ENCODE measurements at regions not wholly inside any gene's neighbourhood (a gene's known extent, or its start where the extent isn't known, plus 50 kb on each side); places are given as distances from the start of the nearest gene placed in this dataset.

DNA sequence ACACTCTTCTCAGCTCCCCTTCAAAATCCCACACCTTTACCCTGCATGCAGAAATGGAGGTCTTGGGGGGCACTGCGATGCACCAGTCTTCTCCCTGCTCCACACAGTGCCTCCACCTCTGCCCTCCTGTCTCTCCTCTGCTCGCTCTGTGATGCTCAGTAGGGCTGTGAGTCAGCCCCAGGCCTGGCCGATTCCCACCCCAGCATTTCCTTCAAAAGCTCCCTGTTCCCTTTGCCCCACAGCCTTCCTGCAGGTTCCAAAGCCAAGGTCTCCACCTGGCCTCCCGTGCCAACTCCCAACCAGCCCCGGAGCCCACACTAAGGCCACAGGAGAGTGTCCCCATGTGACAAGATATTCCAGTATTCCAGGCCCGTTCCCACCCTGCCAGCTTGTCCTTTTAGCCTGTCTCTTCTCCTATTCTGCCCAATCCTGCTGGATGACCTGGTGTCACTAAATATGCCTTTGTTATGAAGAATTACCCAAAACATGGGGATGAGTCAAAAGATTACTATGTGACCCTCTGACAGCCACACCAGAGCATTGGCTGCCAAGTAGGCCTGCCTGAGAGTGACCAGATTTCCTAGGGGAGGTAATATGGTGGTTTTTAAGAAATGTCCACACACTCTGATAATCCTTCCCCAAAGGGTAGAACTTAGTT lies 118.9 kb upstream of the NXT1 start:
- no peak for ATAC-seq
- no peak for DNase-seq

DNA sequence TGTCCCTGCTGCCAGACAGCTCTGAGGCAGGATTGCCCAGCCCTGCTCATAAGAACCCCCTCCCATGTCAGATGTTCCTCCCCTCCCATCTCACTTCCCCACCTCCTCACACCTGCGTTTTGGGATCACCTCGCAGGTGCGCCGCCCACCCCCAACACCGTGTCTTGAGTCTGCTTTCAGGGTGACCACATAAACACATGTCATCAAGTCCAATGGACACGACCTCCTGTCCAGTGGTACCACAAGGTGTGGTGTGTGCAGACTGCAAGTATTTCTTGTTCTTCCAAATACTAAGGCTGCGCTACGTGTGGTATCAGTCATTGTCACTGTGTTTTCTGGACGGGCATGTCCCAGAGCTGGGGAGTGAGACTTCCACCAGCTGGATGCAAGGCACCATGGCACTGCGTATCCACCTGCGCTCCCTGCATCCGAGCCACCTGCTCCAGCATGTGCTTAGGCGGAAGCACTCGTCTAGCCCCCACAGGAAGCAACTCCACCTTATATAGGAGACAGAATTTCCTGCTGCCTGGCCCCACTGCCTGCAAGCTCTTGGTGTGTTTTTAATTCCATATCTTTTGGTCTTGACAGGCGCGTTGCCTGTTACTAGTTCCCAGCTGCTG lies 119.7 kb upstream of the NXT1 start:
- ATAC-seq (no peak), DNase-seq (no peak)

GRCh38 chr20:23229989-23230388 lies 120.6 kb upstream of the NXT1 start:
- DNase-seq (no peak), ATAC-seq (no peak)

DNA sequence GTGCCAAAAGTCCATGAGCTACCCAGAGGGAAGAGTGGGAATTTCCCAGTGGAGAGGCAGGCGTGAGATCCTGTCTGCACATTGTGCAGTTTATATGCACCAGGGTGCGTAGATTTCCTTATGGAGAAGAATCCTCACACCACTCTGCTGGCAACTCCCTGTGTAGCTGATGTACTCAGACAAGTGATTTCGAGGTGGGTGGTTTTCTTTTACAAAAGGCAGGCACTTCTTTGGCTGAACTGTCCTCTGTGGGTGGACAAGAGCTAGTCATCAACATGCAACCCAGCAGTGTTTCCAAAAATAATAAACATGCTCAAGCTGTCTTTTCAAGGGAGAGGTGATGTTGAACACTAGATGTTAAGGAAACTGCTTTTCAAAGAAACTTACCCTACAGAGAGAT lies 121.7 kb upstream of the NXT1 start:
- ATAC-seq (no peak), DNase-seq (no peak)

GRCh38 chr20:23227976-23228375 lies 122.6 kb upstream of the NXT1 start:
- DNase-seq: no peak
- ATAC-seq: no peak

- no peak for DNase-seq
Measured at GRCh38 chr20:23227274-23227673, 123.3 kb upstream of the NXT1 start.

GRCh38 chr20:23226612-23227265 lies 123.9 kb upstream of the NXT1 start:
- ATAC-seq: no peak
- no peak for DNase-seq

More at GRCh38 chr20:23227274-23227673, 123.3 kb upstream of the NXT1 start:
- ATAC-seq: no peak

- no peak for ATAC-seq
- DNase-seq: no peak
Measured at GRCh38 chr20:23225407-23226060, 125.1 kb upstream of the NXT1 start.

DNA sequence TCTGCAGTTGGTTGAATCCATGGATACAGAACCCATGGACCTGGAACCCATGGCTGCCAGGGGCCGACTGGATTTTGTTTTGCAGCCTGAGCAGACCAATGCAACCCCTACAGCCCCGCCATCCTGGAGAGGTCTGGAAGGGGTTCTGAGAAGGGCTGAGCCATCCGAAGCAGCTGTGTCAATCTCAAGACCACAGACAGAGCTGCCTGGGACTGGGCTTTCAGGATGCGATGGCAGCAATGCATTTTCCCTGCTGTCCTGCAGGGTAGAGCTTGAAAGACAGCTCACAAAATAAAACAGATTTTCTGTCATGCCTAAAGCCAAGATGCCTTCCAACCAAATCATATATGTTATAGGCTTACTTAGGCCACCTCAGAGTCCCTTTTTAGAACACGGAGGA lies 125.8 kb upstream of the NXT1 start:
- ATAC-seq: no peak
- DNase-seq: no peak

DNA sequence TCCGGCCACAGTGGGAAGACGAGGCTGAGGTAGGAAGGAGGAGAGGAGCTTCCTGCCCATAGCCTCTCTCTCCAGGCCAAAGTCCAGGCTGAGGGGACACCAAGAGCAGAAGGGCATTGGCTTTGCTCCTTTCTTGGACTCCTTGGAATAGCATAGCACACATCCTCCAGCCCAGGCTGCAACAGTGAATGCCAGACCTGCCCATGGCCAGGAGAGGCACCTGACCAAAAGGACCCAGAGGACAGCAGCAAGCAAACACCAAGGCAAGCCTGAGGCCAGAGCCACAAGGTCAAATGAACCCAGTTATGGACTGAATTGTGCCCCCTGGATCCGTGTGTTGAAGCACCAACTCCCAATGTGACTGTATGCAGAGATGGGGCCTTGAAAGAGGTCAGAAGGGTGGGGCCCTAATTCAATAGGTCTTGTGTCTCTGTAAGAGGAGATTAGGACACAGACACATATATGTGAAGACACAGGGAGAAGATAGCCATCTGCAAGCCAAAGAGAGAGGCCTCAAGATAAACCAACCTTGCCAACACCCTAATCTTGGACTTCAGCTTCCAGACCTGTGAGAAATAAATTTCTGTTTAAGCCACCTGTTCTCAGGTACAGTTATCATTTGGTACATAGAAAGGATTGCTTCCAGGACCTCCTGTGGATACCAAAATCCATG lies 126.5 kb upstream of the NXT1 start:
- no peak for DNase-seq
- ATAC-seq: no peak

DNA sequence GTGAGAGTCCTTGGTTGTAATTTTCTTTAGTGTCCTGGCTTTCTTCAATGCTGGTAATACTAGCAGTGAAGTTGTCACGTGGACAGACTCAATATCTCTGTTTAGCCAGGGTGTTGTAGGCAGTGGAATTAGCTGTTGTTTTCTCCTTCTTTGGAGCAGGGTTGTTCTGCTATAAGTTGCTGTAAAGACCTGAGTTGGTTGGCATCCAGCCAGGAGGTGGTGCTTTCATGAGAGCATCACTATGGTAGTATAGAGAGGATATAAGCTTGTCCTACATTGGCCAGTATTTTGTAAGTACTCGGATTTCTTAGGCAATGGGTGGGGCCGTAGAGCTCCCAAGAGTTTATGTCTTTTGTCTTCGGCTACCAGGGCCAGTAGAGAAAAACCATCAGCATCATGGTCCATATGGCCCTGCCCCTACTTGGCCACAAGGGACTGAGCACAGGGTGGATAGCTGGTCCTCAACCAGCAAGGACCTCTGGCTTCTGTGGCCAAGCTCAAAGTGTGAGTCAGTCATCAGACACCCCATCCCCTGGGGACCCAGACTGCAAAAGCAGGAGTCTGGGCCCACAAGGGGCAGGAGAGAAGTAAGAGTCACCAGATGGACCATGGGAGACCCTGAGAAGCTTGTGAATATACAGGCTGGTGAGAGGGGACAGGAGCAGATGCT lies 127.9 kb upstream of the NXT1 start:
- DNase-seq: no peak
- ATAC-seq: no peak

GRCh38 chr20:23217023-23217422 lies 130.9 kb upstream of the CD93 start:
- no peak for ATAC-seq
- no peak for DNase-seq

- ATAC-seq: no peak
- DNase-seq: no peak
Measured at GRCh38 chr20:23215344-23215995, 129.3 kb upstream of the CD93 start.

GRCh38 chr20:23214903-23215302 lies 128.8 kb upstream of the CD93 start:
- DNase-seq (no peak), ATAC-seq (no peak)

GRCh38 chr20:23212464-23212995 lies 126.4 kb upstream of the CD93 start:
- ATAC-seq (no peak), DNase-seq (no peak)

GRCh38 chr20:23212011-23212410 lies 125.9 kb upstream of the CD93 start:
- DNase-seq (no peak), ATAC-seq (no peak)

DNA sequence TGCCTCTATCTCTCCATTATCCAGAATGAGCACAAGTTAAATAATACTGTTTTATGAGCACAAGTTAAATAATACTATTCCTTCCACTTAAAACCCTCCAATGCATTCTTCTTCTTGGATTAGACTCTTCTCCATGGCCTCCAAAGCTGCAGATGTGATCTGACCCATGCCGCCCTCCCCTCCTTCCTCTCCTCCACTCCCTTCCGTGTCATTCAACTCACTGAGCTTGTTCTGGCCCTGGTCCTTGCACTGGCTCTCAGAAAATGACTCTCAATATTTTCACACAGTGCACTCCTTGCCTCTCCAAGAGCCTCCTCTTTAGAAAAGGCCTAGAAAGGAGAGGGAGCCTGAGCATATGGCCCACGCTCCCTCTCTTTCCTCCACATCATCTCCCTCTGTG lies 125.0 kb upstream of the CD93 start:
- DNase-seq (no peak), ATAC-seq (no peak)

- no peak for DNase-seq
- no peak for ATAC-seq
Measured at GRCh38 chr20:23207826-23208540, 121.9 kb upstream of the CD93 start.

DNA sequence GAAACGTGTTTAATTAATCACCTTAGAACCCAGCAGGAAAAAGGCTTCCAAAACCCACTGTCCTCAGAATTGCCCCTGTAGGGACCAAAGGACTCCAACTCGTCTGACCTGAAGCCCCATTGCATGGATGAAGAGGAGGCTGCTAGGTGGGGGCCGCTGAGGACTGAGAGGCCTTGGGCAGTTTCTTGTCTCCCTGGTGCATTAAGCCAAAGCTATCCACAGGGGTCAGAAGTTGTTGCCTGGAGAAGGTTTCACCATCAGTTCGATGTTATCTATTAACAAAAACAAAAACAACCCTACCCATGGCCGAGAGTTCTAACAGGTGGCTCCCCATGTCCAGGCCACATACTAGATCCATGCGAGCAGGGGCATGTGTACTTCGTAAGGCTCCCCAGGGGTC lies 120.9 kb upstream of the CD93 start:
- ATAC-seq (no peak), DNase-seq (no peak)

DNA sequence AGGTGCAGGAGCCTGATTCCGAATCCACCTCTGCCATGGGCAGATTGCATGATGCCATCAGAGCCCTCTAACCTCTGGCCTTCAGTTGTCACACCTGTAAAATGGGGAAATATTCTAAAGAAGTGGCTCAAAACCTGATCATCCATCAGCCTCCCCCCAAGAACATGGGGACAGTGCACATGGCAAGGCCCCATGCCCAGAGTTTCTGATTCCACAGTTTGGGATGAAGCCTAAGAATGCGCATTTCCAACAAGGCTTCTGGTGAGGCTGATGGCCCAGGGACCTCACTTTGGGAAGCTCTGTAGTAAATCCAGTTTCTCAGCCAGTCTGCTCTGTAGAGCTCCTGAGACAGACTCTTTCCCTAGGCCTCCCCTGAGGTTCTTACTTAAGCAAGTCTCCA lies 119.9 kb upstream of the CD93 start:
- ATAC-seq (no peak), DNase-seq (no peak)

DNA sequence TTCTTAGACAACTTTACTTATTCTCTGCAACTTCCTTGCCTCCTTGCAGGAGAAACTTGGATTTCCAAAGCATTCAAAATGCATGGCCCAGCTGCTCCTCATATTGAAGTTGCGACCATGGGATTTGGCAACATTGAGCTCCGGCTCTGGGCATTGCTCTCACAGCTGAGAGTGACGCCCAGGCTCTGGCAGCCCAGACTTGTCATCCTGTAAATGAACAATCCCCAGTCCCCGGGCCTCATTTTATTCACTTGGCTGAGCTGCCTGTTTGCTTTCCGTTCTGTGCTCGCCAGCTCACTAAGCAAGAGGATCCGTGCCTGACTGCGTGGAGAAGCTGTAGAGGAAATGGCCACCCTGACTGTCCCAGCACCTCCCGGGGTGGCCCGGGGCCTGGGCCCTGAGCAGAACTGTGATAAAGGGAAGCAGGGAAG lies 119.5 kb upstream of the CD93 start:
- ATAC-seq (no peak), DNase-seq (no peak)

All from stimulated activated naive CD8-positive, alpha-beta T cell treated with anti-CD3 and anti-CD28 coated beads, Interleukin-15, Interleukin-2, amounts not matched to agents 100 U/mL and 50 U/mL, for 24 hours (primary cell).